Bronchial epithelial cell (primary cell): ENCODE measurements at regions not wholly inside any gene's neighbourhood (a gene's known extent, or its start where the extent isn't known, plus 50 kb on each side); places are given as distances from the start of the nearest gene placed in this dataset.
"Not testable (repeated sequence)": the region's sequence is repeated elsewhere in the genome, so short reads cannot be mapped to it uniquely, and the experiment has no call there.

Source experiments
- DNase-seq: peaks from one replicate; pipeline ENCODE4 v3.0.0-alpha.2; 2010; ENCODE audit warnings: low read depth
- FAIRE-seq: peaks from 2 replicates; lab custom pipeline; 2011; peaks lifted over from hg19 to GRCh38; lab: Jason Lieb, UNC
- H3K27me3 ChIP-seq: 2 replicates; pipeline ENCODE4 v1.5.1; 2011; ENCODE audit warnings: low read length; ENCODE audit not compliant: control insufficient read depth, insufficient read depth
- H3K36me3 ChIP-seq: 2 replicates; pipeline ENCODE4 v1.5.1; 2011; ENCODE audit warnings: low read length; ENCODE audit not compliant: control insufficient read depth, insufficient read depth
- H3K4me3 ChIP-seq: 2 replicates; pipeline ENCODE4 v1.5.1; 2011; ENCODE audit warnings: mild to moderate bottlenecking, low read depth, low read length, control low read depth
- CTCF ChIP-seq: IDR thresholded peaks from 2 replicates; pipeline ENCODE4 v1.5.1; 2011; ENCODE audit warnings: mild to moderate bottlenecking, moderate library complexity, low read length, control low read depth, inconsistent platforms; ENCODE audit not compliant: insufficient read depth, severe bottlenecking

DNA sequence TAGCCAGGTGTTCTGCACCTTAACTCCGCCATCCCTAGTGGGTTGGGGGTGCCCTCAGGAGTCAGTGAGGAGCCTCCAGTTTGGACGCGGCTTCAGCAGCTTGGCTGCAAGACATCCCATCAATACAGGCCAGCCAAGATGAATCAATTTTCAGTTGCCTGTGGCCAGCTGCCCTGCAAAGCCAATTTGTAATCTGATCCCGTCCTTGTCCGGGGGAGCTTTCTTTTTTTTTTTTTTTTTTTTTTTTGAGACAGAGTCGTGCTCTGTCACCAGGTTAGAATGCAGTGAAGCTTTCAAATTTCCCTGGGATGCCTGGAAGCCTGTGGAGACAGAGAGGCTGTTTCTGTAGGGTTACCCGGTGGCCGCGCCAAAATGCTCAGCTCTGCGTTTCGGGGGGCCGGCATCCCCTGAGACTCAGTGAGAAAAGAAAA, 192.5 kb downstream of the ASMT start:
- FAIRE-seq, result no peak
- no peak for DNase-seq
- Histone ChIP-seq H3K36me3 (no peaks in the 10 kb centered on the region), H3K4me3 (no peak overlapping the region), H3K27me3 (no peaks in the 10 kb centered on the region)
- no peak for TF ChIP-seq CTCF

DNA sequence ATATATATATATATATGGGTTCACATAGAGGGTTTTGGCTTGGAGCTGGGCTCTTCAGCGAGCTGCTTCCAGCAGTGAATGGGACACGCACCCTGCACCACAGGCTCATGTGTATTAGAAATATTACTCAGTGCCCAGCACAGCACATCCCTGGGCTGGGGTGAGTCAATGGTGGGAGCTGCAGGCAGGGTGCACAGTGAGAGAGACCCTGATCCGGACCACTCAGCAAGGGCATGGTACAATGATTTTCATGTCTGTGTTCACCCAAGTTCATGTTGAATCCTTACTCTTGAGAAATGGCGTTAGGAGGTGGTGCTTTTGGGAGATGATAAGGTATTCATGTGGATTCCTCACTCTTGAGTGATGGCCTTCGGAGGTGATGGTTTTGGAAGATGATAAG, 194.7 kb downstream of the ASMT start:
- no peak for TF ChIP-seq CTCF
- Histone ChIP-seq H3K36me3 (no peaks in the 10 kb centered on the region), H3K4me3 (no peak overlapping the region), H3K27me3 (no peaks in the 10 kb centered on the region)
- DNase-seq (no peak), FAIRE-seq (no peak)

DNA sequence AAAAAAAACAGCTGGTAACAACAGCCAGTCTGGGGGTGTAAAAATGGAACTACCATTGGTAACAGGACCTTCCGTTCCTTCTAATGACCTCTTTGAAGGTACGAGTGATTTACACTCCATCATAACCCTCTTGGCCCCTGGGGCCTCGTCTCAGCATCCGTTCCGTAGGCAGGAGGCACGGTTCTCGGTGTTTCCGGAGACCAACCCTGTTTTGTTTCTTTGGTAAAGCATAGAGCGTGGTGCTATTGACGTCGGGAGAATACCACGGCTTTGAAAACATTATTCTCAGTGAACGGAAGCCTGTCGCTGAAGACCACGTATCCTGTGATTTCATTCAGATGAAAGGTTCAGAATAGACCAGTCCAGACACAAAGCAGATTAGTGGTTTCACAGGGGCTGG, 198.9 kb downstream of the ASMT start:
- TF ChIP-seq CTCF, result no peak
- Histone ChIP-seq H3K36me3 (no peaks in the 10 kb centered on the region), H3K4me3 (no peak overlapping the region), H3K27me3 (no peaks in the 10 kb centered on the region)
- FAIRE-seq (no peak), DNase-seq (no peak)

GRCh38 chrX:1815456-1816175, 200.8 kb downstream of the ASMT start:
- FAIRE-seq, result no peak
- H3K36me3 ChIP-seq, result no peaks in the 10 kb centered on the region
- no peak for TF ChIP-seq CTCF
- H3K27me3 ChIP-seq, result no peaks in the 10 kb centered on the region
- DNase-seq, result no peak
- H3K4me3 ChIP-seq, result no peak overlapping the region

- DNase-seq, FAIRE-seq, H3K4me3 ChIP-seq, H3K36me3 ChIP-seq, H3K27me3 ChIP-seq: not testable (repeated sequence)
Measured at GRCh38 chrX:1816387-1816982, 201.6 kb downstream of the ASMT start.

DNA sequence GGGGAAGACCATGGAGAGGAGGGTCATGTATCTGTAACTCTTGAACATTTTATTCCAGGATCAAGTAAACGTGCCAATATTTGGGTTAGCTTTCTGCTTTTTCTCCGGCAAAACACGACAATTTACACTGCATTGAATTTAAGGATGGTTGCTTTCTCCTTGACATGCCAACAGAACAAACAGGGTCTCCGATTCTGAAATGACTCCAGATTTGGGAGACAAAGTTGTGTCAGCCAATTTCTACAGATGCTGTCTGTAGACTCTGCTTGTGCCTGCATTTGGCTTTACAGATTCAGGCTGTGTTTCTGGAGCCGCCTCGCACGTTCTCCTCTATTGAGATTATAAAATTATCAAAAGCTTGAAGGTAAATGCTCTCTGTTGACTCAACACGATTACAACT, 207.0 kb downstream of the ASMT start:
- no peak overlapping the region for H3K4me3 ChIP-seq
- H3K36me3 ChIP-seq, result no peaks in the 10 kb centered on the region
- TF ChIP-seq CTCF, result no peak
- H3K27me3 ChIP-seq, result no peaks in the 10 kb centered on the region
- FAIRE-seq (no peak), DNase-seq (no peak)
